Peyer's patch (tissue), 4 donors: ENCODE measurements at regions not wholly inside any gene's neighbourhood (a gene's known extent, or its start where the extent isn't known, plus 50 kb on each side); places are given as distances from the start of the nearest gene placed in this dataset.

Experiments used
- DNase-seq, 3 donors: peaks; one replicate each; pipeline ENCODE4 v3.0.0-alpha.2; 2017 to 2019
- H3K27ac ChIP-seq, 4 donors: fragments of 200-600 bp; sonication (generic); one replicate each; pipeline ENCODE4 v1.5.1; 2016 to 2019
- H3K27me3 ChIP-seq, 2 donors: fragments of 200-600 bp; sonication (generic); one replicate each; pipeline ENCODE4 v1.5.1; 2019
- H3K36me3 ChIP-seq, 3 donors: fragments of 200-600 bp; sonication (generic); one replicate each; pipeline ENCODE4 v1.5.1; 2016 to 2019
- H3K4me1 ChIP-seq, 4 donors: fragments of 200-600 bp; sonication (generic); one replicate each; pipeline ENCODE4 v1.5.1; 2016 to 2019
- H3K4me3 ChIP-seq, 4 donors: fragments of 200-600 bp; sonication (generic); 1 replicate in 3 of 4; 2 replicates in 1 of 4; pipeline ENCODE4 v1.5.1; 2016 to 2019; ENCODE audit warnings: mild to moderate bottlenecking in 1 of 4
- H3K9me3 ChIP-seq, 4 donors: fragments of 200-600 bp; sonication (generic); one replicate each; pipeline ENCODE4 v1.5.1; 2016 to 2019; ENCODE audit warnings: mild to moderate bottlenecking in 1 of 4
- CTCF ChIP-seq, 6 experiments: fragments of 450-650 bp in 4 of 6; fragments of 200-600 bp in 2 of 6; sonication (generic) in 1 of 6; IDR thresholded peaks; one replicate each; pipeline ENCODE4 v1.5.1; 2017 to 2019; ENCODE audit warnings: antibody characterized with exemption in 6 of 6, mild to moderate bottlenecking in 3 of 6, moderate library complexity in 1 of 6
- POLR2A ChIP-seq, 2 donors: fragments of 450-650 bp; IDR thresholded peaks; one replicate each; pipeline ENCODE4 v1.5.1; 2017; ENCODE audit warnings: antibody characterized with exemption in 2 of 2, mild to moderate bottlenecking in 2 of 2, moderate library complexity in 2 of 2

- TF ChIP-seq POLR2A (IDR thresholded peaks at IDR 0.05) (no peak), CTCF (IDR thresholded peaks at IDR 0.05) (no peak)
- Histone ChIP-seq H3K4me1 (no peaks in the 10 kb centered on the region), H3K27ac (no peak overlapping the region), H3K36me3 (no peaks in the 10 kb centered on the region), H3K27me3 (no peaks in the 10 kb centered on the region), H3K9me3 (no peaks in the 10 kb centered on the region), H3K4me3 (no peak overlapping the region)
- no peak for DNase-seq
Observed at GRCh38 chr1:218938259-218938658, 235.4 kb upstream of the LYPLAL1 start.

GRCh38 chr1:218939095-218939494 lies 234.6 kb upstream of the LYPLAL1 start:
- H3K4me1 ChIP-seq, result no peaks in the 10 kb centered on the region
- no peaks in the 10 kb centered on the region for H3K9me3 ChIP-seq
- TF ChIP-seq POLR2A (IDR thresholded peaks at IDR 0.05) (no peak), CTCF (IDR thresholded peaks at IDR 0.05) (no peak)
- H3K4me3 ChIP-seq, result no peak overlapping the region
- no peaks in the 10 kb centered on the region for H3K27me3 ChIP-seq
- no peak overlapping the region for H3K27ac ChIP-seq
- no peaks in the 10 kb centered on the region for H3K36me3 ChIP-seq
- no peak for DNase-seq

- no peaks in the 10 kb centered on the region for H3K27me3 ChIP-seq
- H3K4me1 ChIP-seq, result no peaks in the 10 kb centered on the region
- no peaks in the 10 kb centered on the region for H3K36me3 ChIP-seq
- TF ChIP-seq POLR2A (IDR thresholded peaks at IDR 0.05), result no peak
- TF ChIP-seq CTCF (IDR thresholded peaks at IDR 0.05), result no peak
- no peak overlapping the region for H3K4me3 ChIP-seq
- no peak for DNase-seq
- H3K27ac ChIP-seq, result no peak overlapping the region
- no peaks in the 10 kb centered on the region for H3K9me3 ChIP-seq
Observed at GRCh38 chr1:218942431-218942830, 231.2 kb upstream of the LYPLAL1 start.

GRCh38 chr1:218943371-218943770 lies 230.3 kb upstream of the LYPLAL1 start:
- TF ChIP-seq CTCF (IDR thresholded peaks at IDR 0.05) (no peak), POLR2A (IDR thresholded peaks at IDR 0.05) (no peak)
- Histone ChIP-seq H3K27me3 (no peaks in the 10 kb centered on the region), H3K4me3 (no peak overlapping the region), H3K36me3 (no peaks in the 10 kb centered on the region), H3K9me3 (no peaks in the 10 kb centered on the region), H3K27ac (no peak overlapping the region), H3K4me1 (no peaks in the 10 kb centered on the region)
- no peak for DNase-seq

- no peak for DNase-seq
- no peaks in the 10 kb centered on the region for H3K9me3 ChIP-seq
- no peaks in the 10 kb centered on the region for H3K4me1 ChIP-seq
- H3K4me3 ChIP-seq, result no peak overlapping the region
- H3K27ac ChIP-seq, result no peak overlapping the region
- no peaks in the 10 kb centered on the region for H3K36me3 ChIP-seq
- no peak for TF ChIP-seq CTCF (IDR thresholded peaks at IDR 0.05)
- no peak for TF ChIP-seq POLR2A (IDR thresholded peaks at IDR 0.05)
- no peaks in the 10 kb centered on the region for H3K27me3 ChIP-seq
Observed at GRCh38 chr1:218945050-218945449, 228.6 kb upstream of the LYPLAL1 start.

- no peak for TF ChIP-seq POLR2A (IDR thresholded peaks at IDR 0.05)
- TF ChIP-seq CTCF (IDR thresholded peaks at IDR 0.05), result no peak
- Histone ChIP-seq H3K36me3 (no peaks in the 10 kb centered on the region), H3K4me3 (no peak overlapping the region), H3K9me3 (no peaks in the 10 kb centered on the region), H3K27me3 (no peaks in the 10 kb centered on the region), H3K27ac (no peak overlapping the region), H3K4me1 (no peaks in the 10 kb centered on the region)
- no peak for DNase-seq
Observed at GRCh38 chr1:218946147-218946546, 227.5 kb upstream of the LYPLAL1 start.
